Thoracic aorta (tissue), 2 donors: ENCODE measurements at regions not wholly inside any gene's neighbourhood (a gene's known extent, or its start where the extent isn't known, plus 50 kb on each side); places are given as distances from the start of the nearest gene placed in this dataset.

Experiments
- ATAC-seq: fragments of 150-250 bp; one replicate; pipeline ENCODE4 v1.8.0; 2017; ENCODE audit warnings: low read depth; ENCODE audit not compliant: insufficient number of reproducible peaks, low FRiP score
- DNase-seq: peaks from one replicate; pipeline ENCODE4 v3.0.0-alpha.2; 2020; ENCODE audit warnings: low spot score
- H3K27ac ChIP-seq, 2 donors: fragments of 200-600 bp; sonication (generic); 1 replicate in 1 of 2; 2 replicates in 1 of 2; pipeline ENCODE4 v1.5.1; 2016; ENCODE audit warnings: mild to moderate bottlenecking in 2 of 2, moderate library complexity in 2 of 2
- H3K27me3 ChIP-seq: fragments of 200-600 bp; sonication (generic); replicated peaks from 2 replicates; pipeline ENCODE4 v1.6.0; 2016; ENCODE audit warnings: mild to moderate bottlenecking; ENCODE audit not compliant: insufficient read depth
- H3K36me3 ChIP-seq: fragments of 200-600 bp; sonication (generic); one replicate; pipeline ENCODE4 v1.5.1; 2016
- H3K4me1 ChIP-seq, 2 donors: fragments of 200-600 bp; sonication (generic); 1 replicate in 1 of 2; 2 replicates in 1 of 2; pipeline versions ENCODE4 v1.5.1 to v1.6.0; 2016; ENCODE audit warnings: low read depth in 2 of 2, mild to moderate bottlenecking in 1 of 2; ENCODE audit not compliant: control insufficient read depth in 1 of 2
- H3K4me3 ChIP-seq: fragments of 200-600 bp; sonication (generic); 2 replicates; pipeline ENCODE4 v1.5.1; 2016; ENCODE audit warnings: mild to moderate bottlenecking
- H3K9me3 ChIP-seq: fragments of 200-600 bp; sonication (generic); 2 replicates; pipeline ENCODE4 v1.5.1; 2016
- TF ChIP-seq, protein P1 (sequence below): fragments of 200-600 bp; sonication (generic); IDR thresholded peaks from one replicate; pipeline ENCODE4 v1.5.1; 2019; ENCODE audit warnings: antibody characterized with exemption

DNA sequence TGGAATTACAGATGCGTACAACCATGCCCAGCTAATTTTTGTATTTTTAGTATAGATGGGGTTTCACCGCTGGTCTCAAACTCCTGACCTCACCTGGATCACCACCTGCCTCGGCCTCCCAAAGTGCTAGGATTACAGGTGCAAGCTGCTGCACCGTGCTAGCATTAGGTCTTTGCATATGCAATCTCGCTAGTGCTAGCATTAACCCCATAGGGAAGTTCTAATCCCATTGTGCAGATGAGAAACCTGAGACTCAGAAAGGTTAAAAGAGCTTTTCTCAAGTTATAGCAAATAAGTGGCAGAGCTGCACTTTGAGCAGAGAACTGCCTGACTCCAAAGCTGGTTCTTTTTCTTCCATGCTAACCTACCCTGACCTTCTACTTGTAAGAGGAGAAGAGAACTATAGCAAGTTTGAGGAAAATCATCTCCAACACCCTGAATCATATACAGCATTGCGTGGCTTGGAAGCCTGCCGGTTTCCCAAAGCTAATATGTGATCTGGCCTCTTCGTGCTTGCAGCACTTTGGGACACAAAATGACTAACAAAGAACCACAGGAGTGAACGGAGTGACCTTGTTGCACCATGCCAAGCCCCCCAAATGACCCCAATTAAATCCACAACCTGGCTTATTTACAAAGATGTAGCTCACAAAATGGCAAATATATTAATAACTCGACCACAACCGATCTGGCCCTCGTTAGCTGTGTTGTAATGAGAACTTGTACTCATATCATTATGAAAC lies 185.1 kb downstream of the TM2D1 start:
- Histone ChIP-seq H3K4me3 (no peak overlapping the region), H3K27ac (no peak overlapping the region), H3K9me3 (no peaks in the 10 kb centered on the region), H3K36me3 (no peaks in the 10 kb centered on the region), H3K27me3 (no peaks in the 10 kb centered on the region), H3K4me1 (no peaks in the 10 kb centered on the region)
- ATAC-seq = no peak
- TF ChIP-seq, protein P1, sequence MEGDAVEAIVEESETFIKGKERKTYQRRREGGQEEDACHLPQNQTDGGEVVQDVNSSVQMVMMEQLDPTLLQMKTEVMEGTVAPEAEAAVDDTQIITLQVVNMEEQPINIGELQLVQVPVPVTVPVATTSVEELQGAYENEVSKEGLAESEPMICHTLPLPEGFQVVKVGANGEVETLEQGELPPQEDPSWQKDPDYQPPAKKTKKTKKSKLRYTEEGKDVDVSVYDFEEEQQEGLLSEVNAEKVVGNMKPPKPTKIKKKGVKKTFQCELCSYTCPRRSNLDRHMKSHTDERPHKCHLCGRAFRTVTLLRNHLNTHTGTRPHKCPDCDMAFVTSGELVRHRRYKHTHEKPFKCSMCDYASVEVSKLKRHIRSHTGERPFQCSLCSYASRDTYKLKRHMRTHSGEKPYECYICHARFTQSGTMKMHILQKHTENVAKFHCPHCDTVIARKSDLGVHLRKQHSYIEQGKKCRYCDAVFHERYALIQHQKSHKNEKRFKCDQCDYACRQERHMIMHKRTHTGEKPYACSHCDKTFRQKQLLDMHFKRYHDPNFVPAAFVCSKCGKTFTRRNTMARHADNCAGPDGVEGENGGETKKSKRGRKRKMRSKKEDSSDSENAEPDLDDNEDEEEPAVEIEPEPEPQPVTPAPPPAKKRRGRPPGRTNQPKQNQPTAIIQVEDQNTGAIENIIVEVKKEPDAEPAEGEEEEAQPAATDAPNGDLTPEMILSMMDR = no peak
- no peak for DNase-seq

DNA sequence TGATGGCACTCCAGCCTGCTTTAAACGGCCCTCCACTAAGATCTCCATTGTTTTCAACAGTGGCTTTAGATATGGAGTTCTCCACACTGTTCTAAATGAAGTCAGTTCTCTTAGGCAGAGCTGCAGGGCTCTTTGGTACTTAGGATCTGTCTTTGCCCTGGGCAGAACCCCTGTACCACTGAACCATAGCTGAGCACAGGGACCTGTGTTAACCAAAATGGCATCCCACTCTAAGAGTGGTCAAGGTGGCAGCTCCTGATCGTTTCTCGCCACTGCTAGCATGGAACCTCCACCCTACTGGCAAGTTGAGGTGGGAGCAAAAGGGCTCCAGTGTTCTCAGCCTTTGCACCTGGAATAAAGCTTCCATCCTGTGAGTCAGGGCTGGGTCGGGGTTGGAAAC lies 186.7 kb downstream of the TM2D1 start:
- ATAC-seq = no peak
- H3K9me3 ChIP-seq = no peaks in the 10 kb centered on the region
- H3K27ac ChIP-seq = no peak overlapping the region
- no peaks in the 10 kb centered on the region for H3K36me3 ChIP-seq
- DNase-seq = no peak
- no peak overlapping the region for H3K4me3 ChIP-seq
- H3K4me1 ChIP-seq = no peaks in the 10 kb centered on the region
- no peaks in the 10 kb centered on the region for H3K27me3 ChIP-seq
- TF ChIP-seq, protein P1 = no peak

DNA sequence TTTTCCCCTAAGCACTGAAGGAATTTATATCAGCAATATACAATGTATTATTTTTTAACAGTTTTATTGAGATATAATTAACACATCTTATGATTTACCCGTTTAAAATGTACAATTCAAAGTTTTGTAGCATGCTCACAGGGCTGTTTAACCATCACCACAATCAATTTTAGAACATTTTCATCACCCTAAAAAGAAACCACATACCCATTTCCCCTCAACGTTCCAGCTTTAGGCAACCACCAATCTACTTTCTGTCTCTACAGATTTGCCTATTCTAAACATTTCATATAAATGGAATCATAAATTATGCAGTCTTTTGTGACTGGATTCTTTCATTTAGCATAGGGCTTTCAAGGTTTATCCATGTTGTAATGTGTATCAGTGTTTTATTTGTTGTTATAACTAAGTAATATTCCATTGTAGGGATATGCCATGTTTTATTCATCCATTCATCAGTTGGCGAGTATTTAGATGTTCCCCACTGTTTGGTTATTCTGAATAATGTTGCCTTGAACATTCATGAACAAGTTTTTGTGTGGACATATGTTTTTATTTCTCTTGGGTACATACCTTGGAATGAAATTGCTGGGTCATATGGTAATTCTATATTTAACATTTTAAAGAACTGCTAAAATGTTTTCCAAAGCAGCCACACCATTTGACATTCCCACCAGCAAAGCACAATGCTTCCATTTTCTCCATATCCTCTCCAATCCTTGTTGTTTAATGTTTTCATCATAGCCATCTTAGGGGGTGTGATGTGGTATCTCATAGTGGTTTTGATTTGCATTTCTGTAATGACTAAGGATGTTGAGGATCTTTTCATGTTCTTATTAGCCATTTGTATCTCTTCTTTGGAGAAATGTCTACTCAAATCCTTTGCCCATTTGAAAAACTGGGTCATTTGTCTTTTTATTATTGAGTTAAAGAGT lies 188.5 kb downstream of the TM2D1 start:
- no peak overlapping the region for H3K4me3 ChIP-seq
- TF ChIP-seq, protein P1 = no peak
- no peaks in the 10 kb centered on the region for H3K4me1 ChIP-seq
- H3K36me3 ChIP-seq = no peaks in the 10 kb centered on the region
- H3K27ac ChIP-seq = no peak overlapping the region
- no peaks in the 10 kb centered on the region for H3K9me3 ChIP-seq
- DNase-seq (no peak), ATAC-seq (no peak)
- H3K27me3 ChIP-seq = no peaks in the 10 kb centered on the region

DNA sequence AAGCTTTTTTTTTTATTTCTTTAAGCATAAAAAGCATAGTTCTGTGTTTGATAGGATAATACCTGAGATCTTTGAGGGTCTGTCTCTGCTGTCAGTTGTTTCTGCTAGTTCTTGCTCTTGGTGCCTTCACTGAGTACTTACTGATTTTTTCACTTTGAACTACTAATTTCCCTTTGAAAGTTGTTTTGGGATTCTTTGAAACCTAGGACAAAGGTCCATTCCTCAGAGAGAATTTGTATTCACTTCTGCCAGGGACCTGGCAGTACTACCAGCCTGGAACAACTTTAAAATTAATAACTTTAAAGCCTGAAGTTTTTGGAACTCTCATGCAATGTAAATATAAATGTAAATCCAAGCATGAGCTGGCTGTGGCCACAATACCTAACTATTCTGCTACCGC lies 190.1 kb downstream of the TM2D1 start:
- Histone ChIP-seq H3K9me3 (no peaks in the 10 kb centered on the region), H3K36me3 (no peaks in the 10 kb centered on the region), H3K4me3 (no peak overlapping the region), H3K27me3 (no peaks in the 10 kb centered on the region), H3K27ac (no peak overlapping the region), H3K4me1 (no peaks in the 10 kb centered on the region)
- DNase-seq (no peak), ATAC-seq (no peak)
- TF ChIP-seq, protein P1 = no peak

DNA sequence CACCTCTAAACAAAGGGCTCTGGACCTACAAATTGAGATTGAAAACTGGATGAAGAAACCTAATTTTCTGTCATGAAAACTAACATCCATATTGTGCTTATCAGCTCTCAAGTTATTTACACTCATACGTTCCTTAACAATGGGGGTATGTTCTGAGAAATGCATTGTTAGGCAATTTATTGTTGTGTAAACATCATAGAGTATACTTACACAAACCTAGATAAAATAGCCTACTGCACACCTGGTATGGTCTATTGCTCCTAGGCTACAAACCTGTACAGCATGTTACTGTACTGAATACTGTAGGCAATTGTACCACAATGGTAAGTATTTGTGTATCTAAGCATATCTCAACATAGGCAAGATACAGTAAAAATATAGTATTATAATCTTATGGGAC lies 191.4 kb downstream of the TM2D1 start:
- DNase-seq = no peak
- Histone ChIP-seq H3K27me3 (no peaks in the 10 kb centered on the region), H3K27ac (no peak overlapping the region), H3K36me3 (no peaks in the 10 kb centered on the region), H3K9me3 (no peaks in the 10 kb centered on the region), H3K4me3 (no peak overlapping the region), H3K4me1 (no peaks in the 10 kb centered on the region)
- TF ChIP-seq, protein P1 = no peak
- ATAC-seq = no peak
